HG02970 (cell line): ENCODE measurements at regions not wholly inside any gene's neighbourhood (a gene's known extent, or its start where the extent isn't known, plus 50 kb on each side); places are given as distances from the start of the nearest gene placed in this dataset.
"Not testable (repeated sequence)": the region's sequence is repeated elsewhere in the genome, so short reads cannot be mapped to it uniquely, and the experiment has no call there.

ENCODE experiments used
- ATAC-seq: cut with Tn5 transposase; IDR thresholded peaks from one replicate; pipeline ENCODE4 v1.9.1; 2021; ENCODE audit warnings: mild to moderate bottlenecking, moderate library complexity, moderate number of reproducible peaks; ENCODE audit not compliant: unreplicated experiment, low FRiP score

DNA sequence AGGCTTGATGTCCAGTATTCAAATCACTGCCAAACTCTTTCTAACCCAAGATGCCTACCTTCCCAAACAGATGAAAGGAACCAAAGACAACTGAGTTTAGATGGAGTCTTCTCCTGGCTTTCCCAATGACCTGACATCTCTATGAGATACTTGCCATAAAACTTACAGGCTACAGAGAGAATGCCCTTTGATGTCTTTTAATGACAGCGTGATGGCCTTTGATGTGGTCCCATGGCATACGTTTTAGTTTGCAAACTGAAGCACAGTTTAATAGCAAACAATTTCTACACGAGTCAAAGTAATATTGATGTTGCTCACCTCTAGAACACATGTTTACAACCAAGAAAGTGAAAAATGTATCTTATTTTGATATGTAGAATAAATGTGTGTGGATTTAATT lies 73.2 kb downstream of the ZIC4 start:
- no peak for ATAC-seq

DNA sequence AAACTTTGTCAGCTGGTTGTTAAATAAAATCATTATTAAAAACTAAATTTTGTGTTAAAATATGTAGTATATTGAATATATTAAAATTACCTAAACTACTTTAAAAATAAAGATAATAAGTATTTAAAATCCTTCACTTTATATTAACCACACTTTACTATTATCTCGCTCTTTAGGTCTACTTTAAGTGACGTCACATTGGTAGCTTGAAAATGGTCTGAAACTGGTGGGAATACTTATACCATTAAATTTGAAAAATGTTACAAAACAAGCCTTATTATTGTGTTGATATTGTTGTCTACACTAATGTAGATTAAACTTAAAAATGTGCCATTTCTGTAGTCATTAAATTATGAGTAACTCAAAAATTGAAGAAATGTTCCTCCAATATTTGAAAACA lies 77.6 kb downstream of the ZIC4 start:
- no peak for ATAC-seq

GRCh38 chr3:147324356-147324755 lies 82.0 kb downstream of the ZIC4 start:
- ATAC-seq, result no peak

GRCh38 chr3:147318900-147319299 lies 87.4 kb downstream of the ZIC4 start:
- ATAC-seq, result no peak

DNA sequence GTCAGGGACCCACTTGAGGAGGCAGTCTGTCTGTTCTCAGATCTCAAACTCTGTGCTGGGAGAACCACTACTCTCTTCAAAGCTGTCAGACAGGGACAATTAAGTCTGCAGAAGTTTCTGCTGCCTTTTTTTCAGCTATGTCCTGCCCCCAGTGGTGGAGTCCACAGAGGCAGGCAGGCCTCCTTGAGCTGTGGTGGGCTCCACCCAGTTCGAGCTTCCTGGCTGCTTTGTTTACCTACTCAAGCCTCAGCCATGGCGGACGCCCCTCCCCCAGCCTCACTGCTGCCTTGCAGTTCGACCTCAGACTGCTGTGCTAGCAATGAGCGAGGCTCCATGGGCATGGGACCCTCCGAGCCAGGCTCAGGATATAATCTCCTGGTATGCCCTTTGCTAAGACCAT lies 89.3 kb downstream of the ZIC4 start:
- ATAC-seq, result not testable (repeated sequence)

- no peak for ATAC-seq
Observed at GRCh38 chr3:147313513-147313912, 92.8 kb downstream of the ZIC4 start.

DNA sequence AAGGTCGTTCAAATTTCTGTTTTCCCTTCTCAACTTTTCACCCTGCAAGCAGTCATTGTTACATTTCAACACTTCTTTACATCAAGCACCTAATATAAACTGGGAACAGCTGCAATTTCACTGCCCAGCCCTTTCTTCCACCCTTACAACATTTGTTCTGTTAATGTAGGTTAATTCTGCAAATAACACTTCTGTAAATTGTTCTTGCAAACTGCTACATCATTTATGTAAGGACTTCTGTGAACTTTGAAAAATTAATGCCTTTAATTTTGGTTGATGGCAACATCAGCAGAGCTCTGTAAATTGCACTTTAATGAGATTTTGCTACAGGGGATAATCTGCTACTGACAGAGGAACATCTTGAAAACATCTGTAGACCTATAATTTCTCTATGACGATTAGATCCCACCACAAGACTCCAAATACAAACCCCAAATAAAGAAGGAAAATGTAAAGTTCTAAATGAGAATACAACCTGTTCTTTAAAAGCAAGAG lies 93.5 kb downstream of the ZIC4 start:
- no peak for ATAC-seq

- no peak for ATAC-seq
Observed at GRCh38 chr3:147311716-147312115, 94.6 kb downstream of the ZIC4 start.

GRCh38 chr3:147305533-147306250 lies 100.7 kb downstream of the ZIC4 start:
- no peak for ATAC-seq

DNA sequence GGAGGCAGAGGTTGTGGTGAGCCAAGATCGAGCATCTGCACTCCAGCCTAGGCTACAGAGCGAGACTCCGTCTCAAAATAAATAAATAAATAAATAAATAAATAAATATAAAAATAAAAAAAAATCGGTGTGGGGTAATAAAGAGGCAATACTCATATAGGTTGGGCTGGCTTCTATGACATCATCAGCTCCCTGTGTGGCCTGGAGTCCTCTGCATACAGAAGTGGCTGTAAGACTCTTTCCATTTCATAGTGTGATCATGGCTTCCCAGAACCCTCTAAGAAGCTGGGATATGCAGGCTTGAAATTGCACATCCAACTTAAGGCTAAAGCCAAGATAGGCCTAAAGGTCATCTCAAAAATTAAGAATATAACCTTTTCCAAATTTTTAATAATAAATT lies 101.6 kb downstream of the ZIC4 start:
- no peak for ATAC-seq

DNA sequence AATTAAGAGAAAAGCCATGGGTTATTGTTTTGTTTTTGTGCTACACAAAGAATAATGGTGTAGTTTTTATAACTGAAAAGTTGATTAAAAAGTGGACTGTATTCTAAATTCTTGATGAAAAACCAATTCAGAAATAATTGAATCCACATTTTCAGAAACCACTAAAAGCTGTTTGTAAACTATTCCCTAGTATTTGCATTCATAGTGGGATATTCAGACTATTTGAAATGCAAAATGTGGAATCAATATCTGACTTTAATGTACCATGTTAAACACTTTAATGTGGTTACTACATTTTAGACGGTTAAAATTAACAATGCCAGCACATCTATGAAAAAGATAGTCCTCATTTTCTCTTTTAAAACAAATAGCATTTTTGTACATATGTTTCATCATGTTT lies 104.6 kb downstream of the ZIC4 start:
- ATAC-seq, result no peak

GRCh38 chr3:147299656-147300055 lies 106.7 kb downstream of the ZIC4 start:
- ATAC-seq, result no peak

GRCh38 chr3:147298511-147298982 lies 107.8 kb downstream of the ZIC4 start:
- no peak for ATAC-seq

DNA sequence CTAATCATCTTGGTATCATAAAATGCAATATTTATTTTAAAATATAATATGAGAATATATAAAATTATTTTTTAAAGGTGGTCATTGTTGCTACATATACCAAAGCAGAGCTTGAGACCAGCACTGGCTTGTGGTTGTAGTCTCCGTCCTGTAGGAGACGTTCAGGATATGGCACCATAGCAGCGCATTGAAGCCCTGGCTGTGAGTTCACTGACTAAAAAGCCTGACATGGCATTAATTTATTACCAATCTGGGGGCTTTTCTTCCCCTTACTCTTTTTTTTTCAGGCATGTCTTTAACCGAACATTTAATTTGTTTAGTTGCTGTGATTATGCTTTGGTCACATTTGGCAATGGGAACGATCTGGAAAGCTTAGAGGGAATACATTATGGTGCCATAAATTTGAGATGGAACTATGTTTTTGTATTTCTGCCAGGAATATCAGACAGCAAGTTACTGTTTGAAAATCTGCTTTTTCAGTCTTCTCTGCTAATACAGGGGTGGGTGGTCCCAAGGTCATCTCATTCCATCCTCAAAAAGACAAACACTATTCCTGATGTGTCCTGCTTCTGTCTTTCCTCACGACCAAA lies 108.5 kb downstream of the ZIC4 start:
- ATAC-seq, result no peak

GRCh38 chr3:147287370-147287769 lies 119.0 kb downstream of the ZIC4 start:
- ATAC-seq, result not testable (repeated sequence)

DNA sequence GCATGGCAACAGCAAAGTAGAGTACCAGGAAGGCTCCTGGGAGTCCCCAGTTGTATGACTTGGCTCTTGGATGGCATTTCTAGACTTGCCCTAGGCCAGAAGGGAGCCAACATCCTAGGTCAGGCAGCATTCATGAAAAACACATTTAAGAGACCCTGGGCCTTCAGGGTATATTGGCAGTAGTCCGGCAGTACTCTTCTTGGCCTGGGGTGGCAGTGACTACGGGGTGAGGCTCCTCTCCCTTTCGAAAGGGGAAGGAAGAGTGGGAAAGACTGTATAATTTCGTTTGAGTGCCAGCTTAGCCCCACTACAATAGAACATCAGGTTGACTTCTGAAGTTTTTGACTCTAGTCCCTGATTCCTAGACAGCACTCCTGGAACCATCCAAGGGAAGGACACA lies 136.4 kb downstream of the ZIC4 start:
- ATAC-seq, result no peak

- ATAC-seq, result no peak
Observed at GRCh38 chr3:147267434-147267833, 138.9 kb downstream of the ZIC4 start.

DNA sequence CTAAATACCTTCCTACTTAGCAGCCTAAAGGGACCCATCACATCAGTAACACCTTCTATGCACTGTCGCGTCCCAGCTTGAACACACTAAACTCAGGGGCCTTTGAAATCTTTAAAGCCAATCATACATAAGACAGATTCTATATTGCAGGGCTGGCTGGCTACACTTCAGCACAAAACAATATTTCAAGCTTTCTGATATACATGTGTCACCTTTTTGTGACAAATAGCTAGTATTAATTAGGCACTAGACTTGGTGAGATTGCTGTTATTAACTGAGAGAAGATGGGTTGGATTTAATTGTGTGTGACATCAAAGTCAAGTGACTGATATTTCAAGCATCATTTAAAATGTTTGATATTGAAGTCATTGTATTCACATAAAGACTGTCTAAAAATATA lies 148.4 kb downstream of the ZIC4 start:
- ATAC-seq, result no peak

- ATAC-seq, result no peak
Observed at GRCh38 chr3:147256739-147257138, 149.6 kb downstream of the ZIC4 start.

DNA sequence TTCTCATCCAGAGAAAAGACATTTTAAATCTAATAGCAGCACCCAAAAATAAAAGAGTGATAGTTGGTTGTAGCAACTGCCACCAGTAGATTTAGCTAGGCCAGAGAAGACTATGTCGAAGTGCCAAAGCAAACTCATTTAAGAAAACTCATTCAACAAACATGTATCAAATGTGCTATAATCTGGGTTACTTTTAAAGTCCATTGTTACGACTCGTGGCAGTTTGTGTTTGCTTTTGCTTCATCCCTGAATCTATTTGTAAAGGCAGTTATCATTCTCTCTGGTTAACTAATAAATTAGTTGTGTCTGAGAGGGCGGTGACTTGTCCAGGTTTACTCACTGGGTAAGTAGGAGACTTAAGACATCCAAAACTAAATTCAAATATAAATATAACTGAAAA lies 159.4 kb downstream of the ZIC4 start:
- ATAC-seq, result no peak

DNA sequence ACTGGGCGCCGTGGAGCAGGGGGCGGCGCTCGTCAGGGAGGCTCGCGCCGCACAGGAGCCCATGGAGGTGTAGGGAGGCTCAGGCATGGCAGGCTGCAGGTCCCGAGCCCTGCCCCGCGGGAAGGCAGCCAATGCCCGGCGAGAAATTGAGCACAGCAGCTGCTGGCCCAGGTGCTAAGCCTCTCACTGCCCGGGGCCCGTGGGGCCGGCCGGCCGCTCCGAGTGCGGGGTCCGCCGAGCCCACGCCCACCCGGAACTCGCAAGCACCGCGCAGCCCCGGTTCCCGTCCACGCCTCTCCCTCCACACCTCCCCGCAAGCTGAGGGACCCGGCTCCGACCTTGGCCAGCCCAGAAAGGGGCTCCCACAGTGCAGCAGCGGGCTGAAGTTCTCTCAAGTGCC lies 160.7 kb downstream of the ZIC4 start:
- ATAC-seq, result not testable (repeated sequence)

DNA sequence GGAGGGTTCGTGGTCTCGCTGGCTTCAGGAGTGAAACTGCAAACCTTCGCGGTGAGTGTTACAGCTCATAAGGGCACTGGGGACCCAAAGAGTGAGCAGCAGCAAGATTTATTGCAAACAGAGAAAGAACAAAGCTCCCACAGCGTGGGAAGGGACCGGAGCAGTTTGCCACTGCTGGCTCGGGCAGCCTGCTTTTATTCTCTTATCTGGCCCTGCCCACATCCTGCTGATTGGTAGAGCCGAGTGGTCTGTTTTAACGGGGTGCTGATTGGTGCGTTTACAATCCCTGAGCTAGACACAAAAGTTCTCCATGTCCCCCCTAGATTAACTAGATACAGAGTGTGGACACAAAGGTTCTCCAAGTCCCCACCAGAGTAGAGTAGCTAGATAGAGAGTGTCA lies 161.3 kb downstream of the ZIC4 start:
- ATAC-seq, result not testable (repeated sequence)
